HUES64 (cell line): ENCODE measurements at regions not wholly inside any gene's neighbourhood (a gene's known extent, or its start where the extent isn't known, plus 50 kb on each side); places are given as distances from the start of the nearest gene placed in this dataset.

Experiments
- H3K27ac ChIP-seq: 2 replicates; pipeline ENCODE4 v1.7.0; 2013; ENCODE audit warnings: low read depth, low read length, inconsistent platforms
- H3K27me3 ChIP-seq: 2 replicates; pipeline ENCODE4 v1.6.1; 2013; ENCODE audit warnings: mild to moderate bottlenecking, low read length; ENCODE audit not compliant: insufficient read depth
- H3K36me3 ChIP-seq: 2 replicates; pipeline ENCODE4 v1.6.1; 2013; ENCODE audit warnings: mild to moderate bottlenecking, low read length; ENCODE audit not compliant: insufficient read depth
- H3K4me1 ChIP-seq: 2 replicates; pipeline ENCODE4 v1.6.1; 2013; ENCODE audit warnings: mild to moderate bottlenecking, low read length, moderate library complexity; ENCODE audit not compliant: insufficient read depth
- H3K4me3 ChIP-seq: 2 replicates; pipeline ENCODE4 v1.5.1; 2013; ENCODE audit warnings: mild to moderate bottlenecking, low read length, moderate library complexity
- H3K9ac ChIP-seq: 2 replicates; pipeline ENCODE4 v1.6.1; 2013; ENCODE audit warnings: mild to moderate bottlenecking, low read depth, low read length
- H3K9me3 ChIP-seq: 2 replicates; pipeline ENCODE4 v1.6.1; 2013; ENCODE audit warnings: low read depth, low read length; ENCODE audit not compliant: insufficient read depth
- WGBS: fragments of 150-250, 120-280 bp; methylation state at CpG from one replicate; pipeline ENCODE4 v1.1.7; 2013; ENCODE audit warnings: missing lambda C conversion rate; 5-methylcytosine and 5-hydroxymethylcytosine counted together

DNA sequence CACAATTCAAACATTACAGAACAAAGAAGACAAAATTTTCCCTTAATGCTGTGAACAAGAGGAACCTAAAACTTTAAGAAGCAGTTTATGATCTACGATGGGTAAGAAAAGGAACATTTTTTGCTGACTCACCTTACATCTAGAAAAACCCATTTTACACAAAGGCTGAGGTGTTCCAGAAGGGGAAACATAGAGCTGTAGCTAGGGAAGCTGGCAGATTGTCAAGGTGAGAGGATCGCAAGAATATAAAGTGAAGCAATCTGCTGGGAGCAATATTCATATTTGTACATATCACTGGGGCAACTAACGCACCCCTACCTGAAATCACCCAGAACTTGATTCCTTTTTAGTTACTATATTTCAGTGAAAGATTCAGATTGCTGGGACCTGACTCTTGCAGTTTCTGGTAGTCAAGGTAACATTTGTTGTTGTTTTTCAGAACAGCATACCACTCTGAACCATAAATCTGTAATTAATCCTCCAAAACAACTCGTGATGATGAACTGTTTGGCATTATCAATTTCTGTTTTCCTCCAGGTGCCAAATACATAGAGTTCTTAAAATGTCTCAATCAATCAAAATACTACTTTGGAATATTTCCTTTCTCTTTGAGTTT is 184.1 kb upstream of the LRRC3B start:
- no peaks in the 10 kb centered on the region for H3K36me3 ChIP-seq
- 97% methylated on average over 3 of the region's 4 CpGs for WGBS
- H3K4me3 ChIP-seq, result no peak overlapping the region
- H3K4me1 ChIP-seq, result no peaks in the 10 kb centered on the region
- H3K27ac ChIP-seq, result no peak overlapping the region
- no peaks in the 10 kb centered on the region for H3K27me3 ChIP-seq
- H3K9me3 ChIP-seq, result no peaks in the 10 kb centered on the region
- no peak overlapping the region for H3K9ac ChIP-seq

GRCh38 chr3:26438981-26439884 is 183.3 kb upstream of the LRRC3B start:
- H3K27ac ChIP-seq, result no peak overlapping the region
- no peak overlapping the region for H3K4me3 ChIP-seq
- H3K9me3 ChIP-seq, result no peaks in the 10 kb centered on the region
- no peaks in the 10 kb centered on the region for H3K27me3 ChIP-seq
- no peaks in the 10 kb centered on the region for H3K36me3 ChIP-seq
- no peak overlapping the region for H3K9ac ChIP-seq
- H3K4me1 ChIP-seq, result no peaks in the 10 kb centered on the region
- 98% methylated on average over 6 of the region's 6 CpGs for WGBS

- Histone ChIP-seq H3K9me3 (no peaks in the 10 kb centered on the region), H3K4me3 (no peak overlapping the region), H3K27me3 (no peaks in the 10 kb centered on the region), H3K4me1 (no peaks in the 10 kb centered on the region), H3K36me3 (no peaks in the 10 kb centered on the region), H3K27ac (no peak overlapping the region), H3K9ac (no peak overlapping the region)
- WGBS, result 94% methylated on average over 3 of the region's 3 CpGs
Measured at GRCh38 chr3:26449996-26450395, 172.6 kb upstream of the LRRC3B start.

DNA sequence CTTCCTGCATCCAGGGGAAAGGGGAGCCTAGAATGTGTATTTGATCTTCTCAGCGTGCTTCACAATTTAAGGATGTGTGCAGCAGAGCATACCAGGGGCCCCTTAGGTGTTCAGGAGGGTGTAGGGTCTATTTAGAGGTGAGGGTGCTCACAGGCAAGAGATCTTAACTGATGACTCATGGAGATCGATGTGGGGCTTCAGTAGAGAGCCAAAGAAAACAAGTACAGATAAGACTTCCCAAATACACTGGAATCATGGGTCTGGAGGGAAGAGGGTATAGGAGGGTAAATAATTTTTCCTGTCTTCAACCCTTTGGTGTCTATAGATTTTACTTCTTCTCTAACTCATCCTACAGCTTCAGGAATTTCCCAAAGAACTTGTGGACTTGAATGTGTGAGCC is 170.2 kb upstream of the LRRC3B start:
- Histone ChIP-seq H3K4me3 (no peak overlapping the region), H3K9ac (no peak overlapping the region), H3K36me3 (no peaks in the 10 kb centered on the region), H3K27ac (no peak overlapping the region), H3K4me1 (no peaks in the 10 kb centered on the region), H3K27me3 (no peaks in the 10 kb centered on the region), H3K9me3 (no peaks in the 10 kb centered on the region)
- WGBS, result 60% methylated on average over 2 of the region's 2 CpGs

DNA sequence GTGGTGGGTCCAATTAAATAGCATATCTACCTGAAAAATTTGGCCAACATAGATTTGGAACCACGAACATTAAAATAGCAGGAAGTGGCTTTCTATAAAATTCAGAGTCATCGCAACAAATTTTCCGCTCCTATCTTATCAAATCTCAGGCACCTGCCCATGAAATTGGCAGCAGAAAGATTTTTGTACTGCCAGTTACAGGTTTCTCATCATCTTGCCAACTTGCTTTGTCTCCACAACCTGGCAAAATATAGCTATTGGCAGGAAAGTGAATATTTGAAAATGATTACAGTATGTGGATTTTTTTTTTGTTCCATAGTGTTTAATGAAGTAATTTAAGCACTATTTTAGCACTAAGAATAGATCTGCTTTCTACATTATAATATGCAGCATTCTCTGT is 161.6 kb upstream of the LRRC3B start:
- Histone ChIP-seq H3K9ac (no peak overlapping the region), H3K27me3 (no peaks in the 10 kb centered on the region), H3K4me1 (no peaks in the 10 kb centered on the region), H3K36me3 (no peaks in the 10 kb centered on the region), H3K27ac (no peak overlapping the region), H3K4me3 (no peak overlapping the region), H3K9me3 (no peaks in the 10 kb centered on the region)
- WGBS, result 96% methylated on average over 3 of the region's 3 CpGs

- H3K9me3 ChIP-seq, result no peaks in the 10 kb centered on the region
- no peaks in the 10 kb centered on the region for H3K36me3 ChIP-seq
- 97% methylated on average over 4 of the region's 6 CpGs for WGBS
- no peaks in the 10 kb centered on the region for H3K27me3 ChIP-seq
- H3K4me1 ChIP-seq, result no peaks in the 10 kb centered on the region
- no peak overlapping the region for H3K4me3 ChIP-seq
- no peak overlapping the region for H3K9ac ChIP-seq
- no peak overlapping the region for H3K27ac ChIP-seq
Measured at GRCh38 chr3:26472345-26472744, 150.2 kb upstream of the LRRC3B start.

- H3K9ac ChIP-seq, result no peak overlapping the region
- 94% methylated on average over 3 of the region's 3 CpGs for WGBS
- no peaks in the 10 kb centered on the region for H3K4me1 ChIP-seq
- no peak overlapping the region for H3K27ac ChIP-seq
- no peaks in the 10 kb centered on the region for H3K27me3 ChIP-seq
- no peaks in the 10 kb centered on the region for H3K9me3 ChIP-seq
- no peaks in the 10 kb centered on the region for H3K36me3 ChIP-seq
- no peak overlapping the region for H3K4me3 ChIP-seq
Measured at GRCh38 chr3:26474706-26475105, 147.9 kb upstream of the LRRC3B start.

- Histone ChIP-seq H3K4me1 (no peaks in the 10 kb centered on the region), H3K9ac (no peak overlapping the region), H3K9me3 (no peaks in the 10 kb centered on the region), H3K27me3 (no peaks in the 10 kb centered on the region), H3K36me3 (no peaks in the 10 kb centered on the region), H3K4me3 (no peak overlapping the region), H3K27ac (no peak overlapping the region)
Measured at GRCh38 chr3:26480377-26480776, 142.2 kb upstream of the LRRC3B start.

- Histone ChIP-seq H3K9me3 (no peaks in the 10 kb centered on the region), H3K27ac (no peak overlapping the region), H3K4me3 (no peak overlapping the region), H3K9ac (no peak overlapping the region), H3K27me3 (no peaks in the 10 kb centered on the region), H3K4me1 (no peaks in the 10 kb centered on the region), H3K36me3 (no peaks in the 10 kb centered on the region)
- WGBS, result 73% methylated on average over 4 of the region's 4 CpGs
Measured at GRCh38 chr3:26484140-26484539, 138.4 kb upstream of the LRRC3B start.

DNA sequence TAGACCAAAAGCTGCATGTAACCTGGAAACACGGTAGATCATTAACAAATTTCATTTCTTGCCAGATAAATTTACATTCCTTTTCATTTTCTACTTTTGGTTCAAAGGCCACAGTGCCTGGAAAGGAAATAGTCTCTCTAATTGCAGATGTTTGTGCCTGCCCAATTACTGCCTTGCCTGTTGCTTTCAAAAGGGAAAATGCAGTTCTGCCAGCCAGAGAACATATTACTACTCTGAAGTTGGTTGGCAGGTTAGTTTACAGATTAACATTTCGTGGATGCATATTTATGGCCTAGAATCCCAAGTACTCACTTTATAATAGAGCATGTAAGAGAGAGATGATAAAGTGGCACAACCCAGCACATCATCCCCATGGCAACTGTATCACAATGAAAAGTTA is 124.3 kb upstream of the LRRC3B start:
- no peaks in the 10 kb centered on the region for H3K9me3 ChIP-seq

GRCh38 chr3:26505399-26505798 is 117.2 kb upstream of the LRRC3B start:
- H3K4me3 ChIP-seq, result no peak overlapping the region
- no peaks in the 10 kb centered on the region for H3K4me1 ChIP-seq
- no peaks in the 10 kb centered on the region for H3K36me3 ChIP-seq
- no peaks in the 10 kb centered on the region for H3K9me3 ChIP-seq
- H3K27ac ChIP-seq, result no peak overlapping the region
- H3K9ac ChIP-seq, result no peak overlapping the region
- WGBS, result 100% methylated on average over 2 of the region's 3 CpGs
- no peaks in the 10 kb centered on the region for H3K27me3 ChIP-seq

More for the DNA sequence above, 124.3 kb upstream of the LRRC3B start:
- 42% methylated on average over 2 of the region's 2 CpGs for WGBS
- Histone ChIP-seq H3K27ac (no peak overlapping the region), H3K9ac (no peak overlapping the region), H3K4me3 (no peak overlapping the region), H3K4me1 (no peaks in the 10 kb centered on the region), H3K36me3 (no peaks in the 10 kb centered on the region), H3K27me3 (no peaks in the 10 kb centered on the region)
